ENCODE measurements at regions not wholly inside any gene's neighbourhood (a gene's known extent, or its start where the extent isn't known, plus 50 kb on each side); places are given as distances from the start of the nearest gene placed in this dataset.
"Not testable (repeated sequence)": the region's sequence is repeated elsewhere in the genome, so short reads cannot be mapped to it uniquely, and the experiment has no call there.

GRCh38 chr6:86872810-86873209, 64.5 kb upstream of the HTR1E start:
- peaks cover 24 to 60% (median 47%) of the 10 kb centered on the region in 6 donors for H3K9me3 Mint-ChIP-seq
- not testable (repeated sequence) for H3K27ac Mint-ChIP-seq; DNase-seq; H3K4me1 Mint-ChIP-seq; H3K4me3 Mint-ChIP-seq; H3K27me3 Mint-ChIP-seq (ENCODE audit: low read depth in 3 of 3)
- peaks cover 0 to 12% (median 0%) of the 10 kb centered on the region in 3 donors for H3K36me3 Mint-ChIP-seq

- H3K36me3 Mint-ChIP-seq = peaks cover 0 to 12% (median 0%) of the 10 kb centered on the region in 3 donors
- H3K9me3 Mint-ChIP-seq = peaks cover 25 to 62% (median 46%) of the 10 kb centered on the region in 6 donors
- DNase-seq = no peak
- H3K4me1 Mint-ChIP-seq = no peaks in the 10 kb centered on the region
- H3K27me3 Mint-ChIP-seq (ENCODE audit: low read depth in 3 of 3) = no peaks in the 10 kb centered on the region
- no peak overlapping the region for H3K4me3 Mint-ChIP-seq
- H3K27ac Mint-ChIP-seq = no peak overlapping the region
Observed at GRCh38 chr6:86871681-86872080, 65.6 kb upstream of the HTR1E start.

- H3K4me3 Mint-ChIP-seq = no peak overlapping the region
- H3K9me3 Mint-ChIP-seq = peaks cover 25 to 56% (median 44%) of the 10 kb centered on the region in 6 donors
- DNase-seq = no peak
- H3K36me3 Mint-ChIP-seq = peaks cover 0 to 12% (median 0%) of the 10 kb centered on the region in 3 donors
- no peaks in the 10 kb centered on the region for H3K4me1 Mint-ChIP-seq
- no peaks in the 10 kb centered on the region for H3K27me3 Mint-ChIP-seq (ENCODE audit: low read depth in 3 of 3)
- H3K27ac Mint-ChIP-seq = no peak overlapping the region
Observed at GRCh38 chr6:86869500-86869899, 67.8 kb upstream of the HTR1E start.

- Mint-ChIP-seq H3K27ac (no peak overlapping the region), H3K4me1 (no peaks in the 10 kb centered on the region), H3K4me3 (no peak overlapping the region), H3K36me3 (no peaks in the 10 kb centered on the region), H3K27me3 (ENCODE audit: low read depth in 3 of 3) (peaks cover 0 to 2% (median 0%) of the 10 kb centered on the region in 3 donors), H3K9me3 (peaks cover 0 to 9% (median 2%) of the 10 kb centered on the region in 6 donors)
- no peak for DNase-seq
Observed at GRCh38 chr6:86859513-86859912, 77.8 kb upstream of the HTR1E start.

- no peaks in the 10 kb centered on the region for H3K36me3 Mint-ChIP-seq
- no peaks in the 10 kb centered on the region for H3K4me1 Mint-ChIP-seq
Observed at GRCh38 chr6:86858970-86859369, 78.4 kb upstream of the HTR1E start.

GRCh38 chr6:86857783-86858182, 79.5 kb upstream of the HTR1E start:
- Mint-ChIP-seq H3K27ac (no peak overlapping the region), H3K9me3 (peaks cover 0 to 10% (median 2%) of the 10 kb centered on the region in 6 donors), H3K4me1 (no peaks in the 10 kb centered on the region), H3K4me3 (no peak overlapping the region), H3K27me3 (ENCODE audit: low read depth in 3 of 3) (peaks cover 0 to 2% (median 0%) of the 10 kb centered on the region in 3 donors), H3K36me3 (no peaks in the 10 kb centered on the region)
- DNase-seq = no peak

More at GRCh38 chr6:86858970-86859369, 78.4 kb upstream of the HTR1E start:
- no peak overlapping the region for H3K27ac Mint-ChIP-seq
- peaks cover 0 to 2% (median 0%) of the 10 kb centered on the region in 3 donors for H3K27me3 Mint-ChIP-seq (ENCODE audit: low read depth in 3 of 3)
- peaks cover 0 to 9% (median 2%) of the 10 kb centered on the region in 6 donors for H3K9me3 Mint-ChIP-seq
- H3K4me3 Mint-ChIP-seq = no peak overlapping the region
- DNase-seq = no peak

- H3K27ac Mint-ChIP-seq = no peak overlapping the region
- H3K36me3 Mint-ChIP-seq = no peaks in the 10 kb centered on the region
- peaks cover 0 to 2% (median 1%) of the 10 kb centered on the region in 3 donors for H3K27me3 Mint-ChIP-seq (ENCODE audit: low read depth in 3 of 3)
- no peak for DNase-seq
- H3K4me3 Mint-ChIP-seq = no peak overlapping the region
- peaks cover 0 to 10% (median 2%) of the 10 kb centered on the region in 6 donors for H3K9me3 Mint-ChIP-seq
- no peaks in the 10 kb centered on the region for H3K4me1 Mint-ChIP-seq
Observed at GRCh38 chr6:86856937-86857563, 80.3 kb upstream of the HTR1E start.

- no peaks in the 10 kb centered on the region for H3K4me1 Mint-ChIP-seq
- peaks cover 0 to 2% (median 1%) of the 10 kb centered on the region in 3 donors for H3K27me3 Mint-ChIP-seq (ENCODE audit: low read depth in 3 of 3)
- no peak for DNase-seq
- H3K4me3 Mint-ChIP-seq = no peak overlapping the region
- H3K27ac Mint-ChIP-seq = no peak overlapping the region
- H3K9me3 Mint-ChIP-seq = peaks cover 0 to 10% (median 2%) of the 10 kb centered on the region in 6 donors
- H3K36me3 Mint-ChIP-seq = no peaks in the 10 kb centered on the region
Observed at GRCh38 chr6:86856379-86856778, 80.9 kb upstream of the HTR1E start.

- no peaks in the 10 kb centered on the region for H3K36me3 Mint-ChIP-seq
- no peak overlapping the region for H3K27ac Mint-ChIP-seq
- no peaks in the 10 kb centered on the region for H3K4me1 Mint-ChIP-seq
- DNase-seq = no peak
- peaks cover 6 to 36% (median 10%) of the 10 kb centered on the region in 6 donors for H3K9me3 Mint-ChIP-seq
- H3K27me3 Mint-ChIP-seq (ENCODE audit: low read depth in 3 of 3) = peaks cover 0 to 1% (median 0%) of the 10 kb centered on the region in 3 donors
- H3K4me3 Mint-ChIP-seq = no peak overlapping the region
Observed at GRCh38 chr6:86848986-86849385, 88.3 kb upstream of the HTR1E start.

GRCh38 chr6:86832686-86833085, 104.6 kb upstream of the HTR1E start:
- Mint-ChIP-seq H3K27ac (no peak overlapping the region), H3K27me3 (ENCODE audit: low read depth in 3 of 3) (no peaks in the 10 kb centered on the region), H3K9me3 (peaks cover 0 to 14% (median 5%) of the 10 kb centered on the region in 6 donors), H3K36me3 (no peaks in the 10 kb centered on the region), H3K4me3 (no peak overlapping the region), H3K4me1 (no peaks in the 10 kb centered on the region)
- no peak for DNase-seq

GRCh38 chr6:86825436-86825835, 111.9 kb upstream of the HTR1E start:
- Mint-ChIP-seq H3K4me1 (no peaks in the 10 kb centered on the region), H3K36me3 (no peaks in the 10 kb centered on the region), H3K4me3 (no peak overlapping the region), H3K27ac (no peak overlapping the region), H3K27me3 (ENCODE audit: low read depth in 3 of 3) (no peaks in the 10 kb centered on the region), H3K9me3 (peaks cover 0 to 19% (median 3%) of the 10 kb centered on the region in 6 donors)
- no peak for DNase-seq

- Mint-ChIP-seq H3K27me3 (ENCODE audit: low read depth in 3 of 3) (no peaks in the 10 kb centered on the region), H3K4me3 (no peak overlapping the region), H3K36me3 (no peaks in the 10 kb centered on the region), H3K27ac (no peak overlapping the region), H3K4me1 (no peaks in the 10 kb centered on the region), H3K9me3 (peaks cover 0 to 18% (median 6%) of the 10 kb centered on the region in 6 donors)
- no peak for DNase-seq
Observed at GRCh38 chr6:86822747-86823146, 114.6 kb upstream of the HTR1E start.

GRCh38 chr6:86820750-86821149, 116.6 kb upstream of the HTR1E start:
- DNase-seq = no peak
- no peak overlapping the region for H3K4me3 Mint-ChIP-seq
- H3K36me3 Mint-ChIP-seq = no peaks in the 10 kb centered on the region
- H3K27me3 Mint-ChIP-seq (ENCODE audit: low read depth in 3 of 3) = no peaks in the 10 kb centered on the region
- peaks cover 8 to 18% (median 12%) of the 10 kb centered on the region in 6 donors for H3K9me3 Mint-ChIP-seq
- H3K27ac Mint-ChIP-seq = no peak overlapping the region
- H3K4me1 Mint-ChIP-seq = no peaks in the 10 kb centered on the region

- Mint-ChIP-seq H3K27ac (no peak overlapping the region), H3K4me3 (no peak overlapping the region), H3K9me3 (peaks cover 6 to 22% (median 8%) of the 10 kb centered on the region in 6 donors), H3K4me1 (no peaks in the 10 kb centered on the region), H3K36me3 (no peaks in the 10 kb centered on the region), H3K27me3 (ENCODE audit: low read depth in 3 of 3) (peaks cover 0 to 2% (median 0%) of the 10 kb centered on the region in 3 donors)
- DNase-seq = no peak
Observed at GRCh38 chr6:86793649-86794048, 143.7 kb upstream of the HTR1E start.

GRCh38 chr6:86791476-86791875, 145.9 kb upstream of the HTR1E start:
- peaks cover 0 to 10% (median 6%) of the 10 kb centered on the region in 6 donors for H3K9me3 Mint-ChIP-seq
- no peaks in the 10 kb centered on the region for H3K4me1 Mint-ChIP-seq
- H3K4me3 Mint-ChIP-seq = no peak overlapping the region
- no peak for DNase-seq
- H3K27ac Mint-ChIP-seq = no peak overlapping the region
- no peaks in the 10 kb centered on the region for H3K36me3 Mint-ChIP-seq
- peaks cover 0 to 2% (median 0%) of the 10 kb centered on the region in 3 donors for H3K27me3 Mint-ChIP-seq (ENCODE audit: low read depth in 3 of 3)

All from immature natural killer cell (primary cell).